ENCODE measurements at regions not wholly inside any gene's neighbourhood (a gene's known extent, or its start where the extent isn't known, plus 50 kb on each side); places are given as distances from the start of the nearest gene placed in this dataset.

- no peak overlapping the region for H3K4me3 ChIP-seq (ENCODE audit: low read depth, low read length)
- no peak overlapping the region for H3K27ac ChIP-seq (ENCODE audit: low read depth, low read length)
- no peaks in the 10 kb centered on the region for H3K27me3 ChIP-seq (ENCODE audit: control insufficient read depth, insufficient read depth, low read length)
- DNase-seq (ENCODE audit: low read depth, low spot score): no peak
- ChIA-PET CTCF (no interaction called here), POLR2A (no interaction called here)
- TF ChIP-seq CTCF (IDR thresholded peaks at IDR 0.05; ENCODE audit: low read depth, low read length): no peak
- no peaks in the 10 kb centered on the region for H3K9me3 ChIP-seq (ENCODE audit: control insufficient read depth, insufficient read depth, low read length)
Measured at GRCh38 chr1:190759807-190760206, 282.1 kb upstream of the BRINP3 start.

DNA sequence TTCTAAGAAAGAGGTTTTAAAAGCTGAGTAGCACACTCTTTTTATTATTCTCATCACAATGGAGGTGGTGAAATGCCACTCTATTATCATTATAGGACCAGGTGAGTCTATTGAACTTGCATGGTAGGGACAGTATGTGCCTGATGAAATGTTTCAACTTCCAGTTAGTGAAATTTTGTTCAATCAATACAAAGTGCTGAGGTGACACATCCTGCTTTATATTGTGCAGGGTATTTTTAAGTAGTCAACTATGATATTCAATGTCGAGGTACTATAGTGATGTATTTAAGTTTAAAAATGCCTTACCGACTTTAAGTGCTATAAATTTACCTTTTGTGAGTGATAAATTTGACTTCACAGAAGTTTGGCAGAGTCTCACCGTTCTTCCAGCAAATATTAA, 284.7 kb upstream of the BRINP3 start:
- no peak for TF ChIP-seq CTCF (IDR thresholded peaks at IDR 0.05; ENCODE audit: low read depth, low read length)
- ChIA-PET CTCF (interaction anchor here (0.7 kb wide), 1 partner anchor 31 kb away, joined by 3 read pairs; no protein-coding TSS in a partner anchor), POLR2A (no interaction called here)
- Histone ChIP-seq H3K9me3 (ENCODE audit: control insufficient read depth, insufficient read depth, low read length) (no peaks in the 10 kb centered on the region), H3K27ac (ENCODE audit: low read depth, low read length) (no peak overlapping the region), H3K27me3 (ENCODE audit: control insufficient read depth, insufficient read depth, low read length) (no peaks in the 10 kb centered on the region), H3K4me3 (ENCODE audit: low read depth, low read length) (no peak overlapping the region)
- DNase-seq (ENCODE audit: low read depth, low spot score): no peak

- ChIA-PET POLR2A (no interaction called here), CTCF (no interaction called here)
Measured at GRCh38 chr1:190792873-190793272, 315.2 kb upstream of the BRINP3 start.

GRCh38 chr1:190807629-190808028, 330.0 kb upstream of the BRINP3 start:
- CTCF ChIA-PET: no interaction called here
- no peak for TF ChIP-seq CTCF (IDR thresholded peaks at IDR 0.05; ENCODE audit: low read depth, low read length)
- Histone ChIP-seq H3K9me3 (ENCODE audit: control insufficient read depth, insufficient read depth, low read length) (no peaks in the 10 kb centered on the region), H3K27ac (ENCODE audit: low read depth, low read length) (no peak overlapping the region), H3K27me3 (ENCODE audit: control insufficient read depth, insufficient read depth, low read length) (no peaks in the 10 kb centered on the region), H3K4me3 (ENCODE audit: low read depth, low read length) (no peak overlapping the region)
- no peak for DNase-seq (ENCODE audit: low read depth, low spot score)
- POLR2A ChIA-PET: no interaction called here

More at GRCh38 chr1:190792873-190793272, 315.2 kb upstream of the BRINP3 start:
- H3K9me3 ChIP-seq (ENCODE audit: control insufficient read depth, insufficient read depth, low read length): 0 out of 2 replicates have a peak, but pooled peaks cover 2% of the 10 kb centered on the region
- DNase-seq (ENCODE audit: low read depth, low spot score): no peak
- no peak overlapping the region for H3K27ac ChIP-seq (ENCODE audit: low read depth, low read length)
- no peaks in the 10 kb centered on the region for H3K27me3 ChIP-seq (ENCODE audit: control insufficient read depth, insufficient read depth, low read length)
- TF ChIP-seq CTCF (IDR thresholded peaks at IDR 0.05; ENCODE audit: low read depth, low read length): no peak
- no peak overlapping the region for H3K4me3 ChIP-seq (ENCODE audit: low read depth, low read length)

DNA sequence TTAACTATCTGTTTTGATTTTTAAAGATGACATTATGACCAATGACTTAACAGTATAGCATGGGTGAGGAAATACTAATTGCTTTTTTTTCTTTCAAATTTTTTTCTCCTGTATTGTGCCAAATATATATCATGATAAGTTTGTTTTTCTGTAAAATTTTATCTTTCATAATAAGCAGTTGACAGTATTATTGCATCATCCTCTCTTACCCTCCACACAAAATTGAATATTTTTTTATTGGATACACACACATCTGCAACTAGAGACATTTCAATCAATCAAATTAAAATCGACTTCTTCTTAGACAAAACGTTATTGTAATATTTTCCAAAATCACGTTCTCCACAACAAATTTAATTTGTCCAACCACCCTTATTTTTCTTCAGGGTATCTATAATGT, 330.4 kb upstream of the BRINP3 start:
- POLR2A ChIA-PET: no interaction called here
- TF ChIP-seq CTCF (IDR thresholded peaks at IDR 0.05; ENCODE audit: low read depth, low read length): no peak

More for the DNA sequence above, 330.4 kb upstream of the BRINP3 start:
- Histone ChIP-seq H3K4me3 (ENCODE audit: low read depth, low read length) (no peak overlapping the region), H3K27me3 (ENCODE audit: control insufficient read depth, insufficient read depth, low read length) (no peaks in the 10 kb centered on the region), H3K9me3 (ENCODE audit: control insufficient read depth, insufficient read depth, low read length) (no peaks in the 10 kb centered on the region), H3K27ac (ENCODE audit: low read depth, low read length) (no peak overlapping the region)
- DNase-seq (ENCODE audit: low read depth, low spot score): no peak
- CTCF ChIA-PET: no interaction called here
